Esophagus muscularis mucosa (tissue), 4 donors: ENCODE measurements at regions not wholly inside any gene's neighbourhood (a gene's known extent, or its start where the extent isn't known, plus 50 kb on each side); places are given as distances from the start of the nearest gene placed in this dataset.

Experiments used
- DNase-seq: peaks from one replicate; pipeline ENCODE4 v3.0.0-alpha.2; 2017; ENCODE audit errors: extremely low spot score
- H3K27ac ChIP-seq, 4 donors: fragments of 200-600 bp; sonication (generic); replicated peaks in 1 of 4; 1 replicate in 3 of 4; 2 replicates in 1 of 4; pipeline ENCODE4 v1.5.1; 2016 to 2019; ENCODE audit warnings: mild to moderate bottlenecking in 1 of 4
- H3K27me3 ChIP-seq, 4 donors: fragments of 200-600 bp; sonication (generic); one replicate each; pipeline versions ENCODE4 v1.5.1 to v1.6.0; 2016 to 2019
- H3K36me3 ChIP-seq, 4 donors: fragments of 200-600 bp; sonication (generic); one replicate each; pipeline ENCODE4 v1.5.1; 2016 to 2019
- H3K4me1 ChIP-seq, 4 donors: fragments of 200-600 bp; sonication (generic); one replicate each; pipeline ENCODE4 v1.5.1; 2016 to 2019
- H3K4me3 ChIP-seq, 4 donors: fragments of 200-600 bp; sonication (generic); 1 replicate in 2 of 4; 2 replicates in 2 of 4; pipeline ENCODE4 v1.5.1; 2016 to 2019; ENCODE audit warnings: mild to moderate bottlenecking in 4 of 4, moderate library complexity in 1 of 4
- H3K9me3 ChIP-seq, 4 donors: fragments of 200-600 bp; sonication (generic); 1 replicate in 3 of 4; 2 replicates in 1 of 4; pipeline ENCODE4 v1.5.1; 2016 to 2019
- CTCF ChIP-seq, 3 experiments: fragments of 200-600 bp in 2 of 3; fragments of 450-650 bp in 1 of 3; sonication (generic) in 2 of 3; IDR thresholded peaks; one replicate each; pipeline ENCODE4 v1.5.1; 2017 to 2019; ENCODE audit warnings: antibody characterized with exemption in 3 of 3, mild to moderate bottlenecking in 2 of 3, moderate library complexity in 1 of 3
- EP300 ChIP-seq: sonication (generic); formaldehyde crosslinking; IDR thresholded peaks from one replicate; pipeline ENCODE4 v1.6.1; 2017; ENCODE audit warnings: antibody characterized with exemption
- POLR2A ChIP-seq: fragments of 450-650 bp; IDR thresholded peaks from one replicate; pipeline ENCODE4 v1.6.1; 2017; ENCODE audit warnings: antibody characterized with exemption, moderate library complexity, mild to moderate bottlenecking, low read depth
- POLR2AphosphoS5 ChIP-seq, 2 donors: sonication (generic); formaldehyde crosslinking; IDR thresholded peaks; one replicate each; pipeline ENCODE4 v1.6.1; 2017; ENCODE audit warnings: antibody characterized with exemption in 2 of 2
- WGBS: methylation state at CpG from one replicate; pipeline ENCODE4 v1.1.5; 2018; 5-methylcytosine and 5-hydroxymethylcytosine counted together
- intact Hi-C: fragments of 100-400 bp; cut with DNase I; formaldehyde crosslinking; loops from one replicate; pipeline ENCODE4 v1.15.1; 2023

- no peaks in the 10 kb centered on the region for H3K36me3 ChIP-seq
Measured at GRCh38 chrY:19502169-19503091, 242.1 kb downstream of the KDM5D start.

GRCh38 chrY:19498556-19498955 lies 246.0 kb downstream of the KDM5D start:
- H3K27me3 ChIP-seq: peaks cover 0 to 5% (median 0%) of the 10 kb centered on the region in 4 donors
- H3K9me3 ChIP-seq: no peaks in the 10 kb centered on the region
- intact Hi-C loops: no loop called here
- no CpG with 5 or more reads among the region's 5 CpGs for WGBS
- H3K4me3 ChIP-seq: no peak overlapping the region
- no peak overlapping the region for H3K27ac ChIP-seq
- H3K36me3 ChIP-seq: no peaks in the 10 kb centered on the region
- no peak for TF ChIP-seq EP300
- TF ChIP-seq POLR2AphosphoS5 (IDR thresholded peaks at IDR 0.05): no peak
- no peak for TF ChIP-seq CTCF (IDR thresholded peaks at IDR 0.05)
- TF ChIP-seq POLR2A: no peak
- no peaks in the 10 kb centered on the region for H3K4me1 ChIP-seq
- no peak for DNase-seq

More at GRCh38 chrY:19502169-19503091, 242.1 kb downstream of the KDM5D start:
- Histone ChIP-seq H3K27me3 (peaks cover 0 to 5% (median 0%) of the 10 kb centered on the region in 4 donors), H3K9me3 (no peaks in the 10 kb centered on the region), H3K4me3 (no peak overlapping the region), H3K4me1 (no peaks in the 10 kb centered on the region), H3K27ac (no peak overlapping the region)
- intact Hi-C loops: no loop called here
- no peak for TF ChIP-seq CTCF (IDR thresholded peaks at IDR 0.05)
- no peak for TF ChIP-seq POLR2AphosphoS5 (IDR thresholded peaks at IDR 0.05)
- no peak for TF ChIP-seq EP300
- no peak for TF ChIP-seq POLR2A
- no peak for DNase-seq
- no CpG with 5 or more reads among the region's 40 CpGs for WGBS

- intact Hi-C loops: no loop called here
- WGBS: no CpG with 5 or more reads among the region's 3 CpGs
- Histone ChIP-seq H3K27me3 (no peaks in the 10 kb centered on the region), H3K36me3 (no peaks in the 10 kb centered on the region), H3K4me1 (no peaks in the 10 kb centered on the region), H3K27ac (no peak overlapping the region), H3K4me3 (no peak overlapping the region), H3K9me3 (no peaks in the 10 kb centered on the region)
- TF ChIP-seq POLR2AphosphoS5 (IDR thresholded peaks at IDR 0.05) (no peak), EP300 (no peak), CTCF (IDR thresholded peaks at IDR 0.05) (no peak), POLR2A (no peak)
- DNase-seq: no peak
Measured at GRCh38 chrY:19487494-19487893, 257.0 kb downstream of the KDM5D start.

- WGBS: no CpG with 5 or more reads among the region's 2 CpGs
- no peaks in the 10 kb centered on the region for H3K4me1 ChIP-seq
- no peak overlapping the region for H3K4me3 ChIP-seq
- no peaks in the 10 kb centered on the region for H3K9me3 ChIP-seq
- no peaks in the 10 kb centered on the region for H3K27me3 ChIP-seq
- H3K27ac ChIP-seq: no peak overlapping the region
- intact Hi-C loops: no loop called here
- TF ChIP-seq CTCF (IDR thresholded peaks at IDR 0.05): no peak
- no peak for TF ChIP-seq POLR2A
- no peak for TF ChIP-seq POLR2AphosphoS5 (IDR thresholded peaks at IDR 0.05)
- no peak for TF ChIP-seq EP300
- H3K36me3 ChIP-seq: no peaks in the 10 kb centered on the region
- DNase-seq: no peak
Measured at GRCh38 chrY:19484997-19485396, 259.5 kb downstream of the KDM5D start.
